HL-60 (cell line): ENCODE measurements at regions not wholly inside any gene's neighbourhood (a gene's known extent, or its start where the extent isn't known, plus 50 kb on each side); places are given as distances from the start of the nearest gene placed in this dataset.

Experiments
- GABPA ChIP-seq: IDR thresholded peaks from 2 replicates; pipeline ENCODE4 v1.6.1; 2012; ENCODE audit warnings: low read depth
- POLR2AphosphoS5 ChIP-seq: IDR thresholded peaks from 2 replicates; pipeline ENCODE4 v1.6.1; 2012; ENCODE audit warnings: low read depth
- REST ChIP-seq: IDR thresholded peaks from 2 replicates; pipeline ENCODE4 v1.6.1; 2012; ENCODE audit warnings: low read depth; ENCODE audit not compliant: insufficient replicate concordance
- TF ChIP-seq, protein P1 (sequence below): IDR thresholded peaks from one replicate; pipeline ENCODE4 v1.5.1; 2011; ENCODE audit warnings: low read length, control low read depth, inconsistent platforms; ENCODE audit not compliant: insufficient read depth

- no peak for TF ChIP-seq REST
- TF ChIP-seq, protein P1, sequence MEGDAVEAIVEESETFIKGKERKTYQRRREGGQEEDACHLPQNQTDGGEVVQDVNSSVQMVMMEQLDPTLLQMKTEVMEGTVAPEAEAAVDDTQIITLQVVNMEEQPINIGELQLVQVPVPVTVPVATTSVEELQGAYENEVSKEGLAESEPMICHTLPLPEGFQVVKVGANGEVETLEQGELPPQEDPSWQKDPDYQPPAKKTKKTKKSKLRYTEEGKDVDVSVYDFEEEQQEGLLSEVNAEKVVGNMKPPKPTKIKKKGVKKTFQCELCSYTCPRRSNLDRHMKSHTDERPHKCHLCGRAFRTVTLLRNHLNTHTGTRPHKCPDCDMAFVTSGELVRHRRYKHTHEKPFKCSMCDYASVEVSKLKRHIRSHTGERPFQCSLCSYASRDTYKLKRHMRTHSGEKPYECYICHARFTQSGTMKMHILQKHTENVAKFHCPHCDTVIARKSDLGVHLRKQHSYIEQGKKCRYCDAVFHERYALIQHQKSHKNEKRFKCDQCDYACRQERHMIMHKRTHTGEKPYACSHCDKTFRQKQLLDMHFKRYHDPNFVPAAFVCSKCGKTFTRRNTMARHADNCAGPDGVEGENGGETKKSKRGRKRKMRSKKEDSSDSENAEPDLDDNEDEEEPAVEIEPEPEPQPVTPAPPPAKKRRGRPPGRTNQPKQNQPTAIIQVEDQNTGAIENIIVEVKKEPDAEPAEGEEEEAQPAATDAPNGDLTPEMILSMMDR = no peak
- no peak for TF ChIP-seq POLR2AphosphoS5
- TF ChIP-seq GABPA = no peak
Measured at GRCh38 chr4:129167640-129168260, 71.8 kb downstream of the C4orf33 start.
